GM12875 (cell line): ENCODE measurements at regions not wholly inside any gene's neighbourhood (a gene's known extent, or its start where the extent isn't known, plus 50 kb on each side); places are given as distances from the start of the nearest gene placed in this dataset.
"Not testable (repeated sequence)": the region's sequence is repeated elsewhere in the genome, so short reads cannot be mapped to it uniquely, and the experiment has no call there.

Source experiments
- H3K4me3 ChIP-seq: one replicate; pipeline ENCODE4 v1.5.1; 2011; ENCODE audit warnings: low read depth, low read length, control low read depth
- TF ChIP-seq, protein P1 (sequence below): IDR thresholded peaks from 2 replicates; pipeline ENCODE4 v1.5.1; 2011; ENCODE audit warnings: low read depth, mild to moderate bottlenecking, control low read depth, inconsistent platforms, low read length, moderate library complexity, borderline replicate concordance; ENCODE audit not compliant: insufficient read depth

- TF ChIP-seq, protein P1, sequence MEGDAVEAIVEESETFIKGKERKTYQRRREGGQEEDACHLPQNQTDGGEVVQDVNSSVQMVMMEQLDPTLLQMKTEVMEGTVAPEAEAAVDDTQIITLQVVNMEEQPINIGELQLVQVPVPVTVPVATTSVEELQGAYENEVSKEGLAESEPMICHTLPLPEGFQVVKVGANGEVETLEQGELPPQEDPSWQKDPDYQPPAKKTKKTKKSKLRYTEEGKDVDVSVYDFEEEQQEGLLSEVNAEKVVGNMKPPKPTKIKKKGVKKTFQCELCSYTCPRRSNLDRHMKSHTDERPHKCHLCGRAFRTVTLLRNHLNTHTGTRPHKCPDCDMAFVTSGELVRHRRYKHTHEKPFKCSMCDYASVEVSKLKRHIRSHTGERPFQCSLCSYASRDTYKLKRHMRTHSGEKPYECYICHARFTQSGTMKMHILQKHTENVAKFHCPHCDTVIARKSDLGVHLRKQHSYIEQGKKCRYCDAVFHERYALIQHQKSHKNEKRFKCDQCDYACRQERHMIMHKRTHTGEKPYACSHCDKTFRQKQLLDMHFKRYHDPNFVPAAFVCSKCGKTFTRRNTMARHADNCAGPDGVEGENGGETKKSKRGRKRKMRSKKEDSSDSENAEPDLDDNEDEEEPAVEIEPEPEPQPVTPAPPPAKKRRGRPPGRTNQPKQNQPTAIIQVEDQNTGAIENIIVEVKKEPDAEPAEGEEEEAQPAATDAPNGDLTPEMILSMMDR: no peak
- no peak overlapping the region for H3K4me3 ChIP-seq
Observed at GRCh38 chr16:13338044-13338443, 436.6 kb downstream of the SHISA9 start.

DNA sequence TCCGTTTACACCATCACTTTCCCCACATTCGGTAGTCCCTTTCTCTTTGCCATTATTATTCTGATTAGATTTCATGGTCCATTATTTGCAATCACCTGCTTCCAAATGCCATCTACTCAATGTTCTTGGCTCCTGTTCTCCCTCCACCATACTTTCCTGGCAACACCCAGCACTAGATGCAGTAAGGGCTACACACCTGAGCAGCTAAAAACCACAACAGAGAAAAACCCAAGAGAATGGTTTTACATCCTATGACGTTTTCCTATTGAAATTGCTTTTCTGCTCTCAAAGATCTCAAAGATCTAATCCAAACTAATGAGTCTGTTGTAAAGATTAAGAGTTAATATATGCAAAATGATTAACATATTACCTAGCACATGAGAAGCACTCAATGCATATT is 441.3 kb downstream of the SHISA9 start:
- no peak overlapping the region for H3K4me3 ChIP-seq
- TF ChIP-seq, protein P1: no peak

DNA sequence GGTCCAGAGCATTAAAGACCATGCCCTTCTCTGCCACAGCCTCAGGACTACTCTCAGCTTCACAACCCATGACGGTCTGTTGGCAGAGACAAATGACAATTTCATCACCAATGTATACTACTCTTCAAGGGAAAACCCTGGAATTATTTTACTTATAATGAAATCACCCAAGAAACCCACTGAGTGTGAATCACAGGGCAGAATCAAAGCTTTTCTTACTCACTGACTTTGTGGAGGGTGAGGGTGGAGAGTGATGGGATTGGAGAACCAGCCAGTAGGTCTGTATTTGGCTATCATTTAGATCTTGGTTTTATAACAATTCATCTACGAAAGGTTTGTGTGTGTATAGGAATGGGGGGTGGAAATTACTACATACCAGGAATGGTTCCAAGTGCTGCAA is 442.6 kb downstream of the SHISA9 start:
- TF ChIP-seq, protein P1: no peak
- no peak overlapping the region for H3K4me3 ChIP-seq

DNA sequence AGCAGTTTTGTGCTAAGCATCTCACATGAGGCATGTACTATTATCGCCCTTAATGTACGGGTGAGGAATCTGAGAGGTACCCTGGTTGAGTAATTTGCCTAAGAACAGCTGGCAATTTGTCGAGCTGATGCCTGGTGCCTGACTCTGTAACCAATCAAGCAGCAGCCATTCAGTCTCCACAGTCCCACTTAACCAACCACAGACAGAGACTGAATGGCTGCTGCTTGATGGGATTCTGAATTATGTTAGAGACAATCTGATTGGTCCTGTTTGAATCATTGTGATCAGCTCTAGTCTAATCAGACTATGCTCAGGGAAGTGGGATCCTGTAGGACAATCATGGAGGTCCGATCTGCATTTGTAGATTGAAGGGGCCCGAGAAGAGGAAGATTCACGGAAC is 447.0 kb downstream of the SHISA9 start:
- TF ChIP-seq, protein P1: no peak

DNA sequence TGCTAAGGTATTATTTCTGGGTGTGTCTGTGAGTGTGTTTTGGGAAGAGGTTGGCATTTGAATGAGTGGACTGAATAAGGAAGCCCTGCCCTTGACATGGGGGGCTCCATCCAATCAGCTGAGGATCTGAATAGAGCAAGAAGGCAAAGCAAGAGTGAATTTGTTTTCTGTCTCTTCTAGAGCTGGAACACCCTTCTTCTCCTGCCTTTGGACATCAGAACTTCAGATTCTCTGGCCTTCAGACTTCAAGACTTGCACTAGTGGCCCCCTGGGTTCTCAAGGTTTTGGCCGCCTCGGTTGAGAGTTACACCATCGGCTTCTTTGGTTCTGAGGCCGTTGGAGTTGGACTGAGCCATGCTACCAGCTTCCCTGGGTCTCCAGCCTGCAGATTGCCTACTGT is 448.6 kb downstream of the SHISA9 start:
- no peak overlapping the region for H3K4me3 ChIP-seq
- TF ChIP-seq, protein P1: no peak

More for the DNA sequence above, 447.0 kb downstream of the SHISA9 start:
- H3K4me3 ChIP-seq: no peak overlapping the region

DNA sequence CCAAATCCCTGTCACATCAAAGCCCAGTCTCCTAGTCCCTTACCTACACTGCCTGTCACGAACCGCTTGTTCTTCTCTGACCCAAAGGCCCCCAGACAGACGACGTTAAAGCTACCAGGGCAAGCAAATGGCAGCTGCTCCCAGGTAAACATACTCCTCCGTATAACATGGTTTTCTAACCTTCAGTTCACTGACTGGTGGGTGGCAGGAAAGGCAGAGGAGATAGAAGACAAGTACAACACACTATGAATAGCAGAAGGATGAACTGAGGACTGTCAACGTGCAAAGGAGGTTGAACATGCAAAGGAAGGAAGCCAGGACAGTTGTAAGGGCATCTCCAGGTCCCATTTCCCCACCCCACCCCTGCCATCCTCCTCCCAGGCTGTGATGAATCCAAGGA is 449.8 kb downstream of the SHISA9 start:
- TF ChIP-seq, protein P1: no peak

DNA sequence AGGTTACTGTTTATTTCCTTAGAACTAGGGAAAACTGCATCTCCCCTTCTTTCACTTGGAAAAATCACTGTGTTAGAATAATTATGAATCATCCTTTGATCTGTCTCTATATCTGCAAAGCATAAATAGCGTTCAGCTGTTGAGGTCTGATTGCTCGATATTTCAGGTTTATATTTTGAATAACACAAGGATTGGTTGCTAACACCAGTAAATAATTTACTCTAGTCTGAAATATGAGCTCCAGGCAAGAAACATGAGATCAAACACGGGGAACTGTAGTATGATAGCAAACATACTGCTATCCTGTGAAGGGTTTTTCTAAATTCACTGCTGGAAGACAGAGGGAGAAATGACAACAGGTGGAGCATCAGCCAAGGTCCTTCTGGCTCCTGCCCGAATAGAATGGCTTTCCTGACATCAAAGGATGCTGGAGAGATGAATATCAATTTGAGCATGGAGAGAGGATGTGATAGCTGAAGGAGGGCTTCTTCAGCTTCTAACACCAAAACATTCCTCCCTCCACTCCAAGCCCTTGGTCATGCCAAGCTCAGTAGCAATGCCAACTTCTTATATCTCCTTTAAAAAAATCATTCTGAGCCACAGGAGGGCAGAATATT is 450.3 kb downstream of the SHISA9 start:
- TF ChIP-seq, protein P1: no peak
- no peak overlapping the region for H3K4me3 ChIP-seq

More for the DNA sequence above, 449.8 kb downstream of the SHISA9 start:
- no peak overlapping the region for H3K4me3 ChIP-seq

- H3K4me3 ChIP-seq: not testable (repeated sequence)
Observed at GRCh38 chr16:13352796-13353195, 451.4 kb downstream of the SHISA9 start.

DNA sequence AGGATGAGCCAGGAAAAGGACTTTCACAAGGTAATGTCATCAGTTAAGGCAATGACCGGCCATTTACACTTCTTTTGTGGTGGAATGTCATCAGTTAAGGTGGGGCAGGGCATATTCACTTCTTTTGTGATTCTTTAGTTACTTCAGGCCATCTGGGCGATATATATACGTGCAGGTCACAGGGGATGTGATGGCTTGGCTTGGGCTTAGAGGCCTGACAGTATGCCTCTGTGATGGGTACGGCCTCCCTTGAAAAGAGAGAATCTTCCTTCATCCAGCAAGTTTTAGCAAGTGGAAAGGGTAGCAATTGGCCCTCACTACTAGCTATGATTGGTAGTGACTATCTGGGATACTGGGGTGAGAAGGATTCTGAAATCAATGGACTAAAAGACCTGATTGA is 456.4 kb downstream of the SHISA9 start:
- H3K4me3 ChIP-seq: not testable (repeated sequence)
